Neuronal stem cell (in vitro differentiated cells): ENCODE measurements at regions not wholly inside any gene's neighbourhood (a gene's known extent, or its start where the extent isn't known, plus 50 kb on each side); places are given as distances from the start of the nearest gene placed in this dataset.
A peak's percentile ranks its signal among the peaks of the same experiment; 100 is the strongest.

ENCODE experiments used
- DNase-seq: peaks from one replicate; pipeline ENCODE4 v3.0.0-alpha.2; 2013; ENCODE audit warnings: low spot score
- H2AFZ ChIP-seq: one replicate; pipeline ENCODE4 v1.6.1; 2013; ENCODE audit warnings: mild to moderate bottlenecking, low read length, inconsistent platforms
- H2AK5ac ChIP-seq: 2 replicates; pipeline ENCODE4 v1.6.1; 2013; ENCODE audit warnings: low read depth, mild to moderate bottlenecking, inconsistent platforms, low read length, moderate library complexity, mixed read lengths
- H2BK120ac ChIP-seq: 2 replicates; pipeline ENCODE4 v1.6.1; 2013; ENCODE audit warnings: low read depth, mild to moderate bottlenecking, inconsistent platforms, low read length, moderate library complexity, mixed read lengths
- H2BK12ac ChIP-seq: one replicate; pipeline ENCODE4 v1.6.1; 2013; ENCODE audit warnings: low read length, inconsistent platforms
- H2BK15ac ChIP-seq: 2 replicates; pipeline ENCODE4 v1.6.1; 2013; ENCODE audit warnings: mild to moderate bottlenecking, low read length, inconsistent platforms, mixed read lengths
- H2BK5ac ChIP-seq: one replicate; pipeline ENCODE4 v1.6.1; 2013; ENCODE audit warnings: inconsistent platforms, mild to moderate bottlenecking, low read length, moderate library complexity
- H3K14ac ChIP-seq: one replicate; pipeline ENCODE4 v1.6.1; 2013; ENCODE audit warnings: low read length, inconsistent platforms
- H3K18ac ChIP-seq: 2 replicates; pipeline ENCODE4 v1.6.1; 2013; ENCODE audit warnings: low read length, inconsistent platforms
- H3K23ac ChIP-seq: 2 replicates; pipeline ENCODE4 v1.6.1; 2013; ENCODE audit warnings: low read depth, mild to moderate bottlenecking, mixed read lengths, low read length, inconsistent platforms; ENCODE audit not compliant: poor library complexity
- H3K27ac ChIP-seq: replicated peaks from 3 replicates; pipeline ENCODE4 v1.5.1; 2013; ENCODE audit warnings: low read length, inconsistent platforms
- H3K27me3 ChIP-seq, 3 experiments: 2 replicates each; pipeline ENCODE4 v1.6.1; 2013; ENCODE audit warnings: low read length in 3 of 3, mild to moderate bottlenecking in 2 of 3, inconsistent platforms in 1 of 3, low read depth in 1 of 3, mixed read lengths in 1 of 3, moderate library complexity in 1 of 3; ENCODE audit not compliant: control insufficient read depth in 3 of 3, insufficient read depth in 3 of 3
- H3K36me3 ChIP-seq, 2 donors: replicated peaks in 1 of 2; 2 replicates each; pipeline ENCODE4 v1.6.1; 2013; ENCODE audit warnings: low read length in 2 of 2; ENCODE audit not compliant: control insufficient read depth in 2 of 2, insufficient read depth in 2 of 2
- H3K4ac ChIP-seq: 2 replicates; pipeline ENCODE4 v1.6.1; 2013; ENCODE audit warnings: inconsistent platforms, mild to moderate bottlenecking, low read length, moderate library complexity
- H3K4me1 ChIP-seq, 2 donors: 1 replicate in 1 of 2; 2 replicates in 1 of 2; pipeline ENCODE4 v1.6.1; 2013; ENCODE audit warnings: low read length in 2 of 2, low read depth in 1 of 2; ENCODE audit not compliant: control insufficient read depth in 2 of 2, insufficient read depth in 1 of 2
- H3K4me2 ChIP-seq: one replicate; pipeline ENCODE4 v1.6.1; 2013; ENCODE audit warnings: mild to moderate bottlenecking, low read length, inconsistent platforms; ENCODE audit not compliant: insufficient read depth, poor library complexity, severe bottlenecking
- H3K4me3 ChIP-seq, 2 donors: 2 replicates each; pipeline ENCODE4 v1.5.1; 2013; ENCODE audit warnings: low read length in 2 of 2, mild to moderate bottlenecking in 2 of 2, inconsistent platforms in 1 of 2, moderate library complexity in 1 of 2
- H3K79me1 ChIP-seq: one replicate; pipeline ENCODE4 v1.6.1; 2013; ENCODE audit warnings: low read depth, mild to moderate bottlenecking, inconsistent platforms, low read length, moderate library complexity
- H3K9ac ChIP-seq: one replicate; pipeline ENCODE4 v1.6.1; 2013; ENCODE audit warnings: mild to moderate bottlenecking, low read depth, low read length, inconsistent platforms; ENCODE audit not compliant: poor library complexity
- H3K9me3 ChIP-seq, 2 donors: replicated peaks in 1 of 2; 2 replicates each; pipeline versions ENCODE3 to v1.6.1; 2013; ENCODE audit warnings: low read length in 2 of 2, mild to moderate bottlenecking in 2 of 2, inconsistent platforms in 1 of 2, low read depth in 1 of 2, mixed read lengths in 1 of 2, moderate library complexity in 1 of 2; ENCODE audit not compliant: control insufficient read depth in 2 of 2, insufficient read depth in 1 of 2
- H4K8ac ChIP-seq: one replicate; pipeline ENCODE4 v1.6.1; 2013; ENCODE audit warnings: low read depth, mild to moderate bottlenecking, inconsistent platforms, low read length, moderate library complexity
- H4K91ac ChIP-seq: one replicate; pipeline ENCODE4 v1.6.1; 2013; ENCODE audit warnings: low read length, low read depth, mild to moderate bottlenecking, inconsistent platforms; ENCODE audit not compliant: poor library complexity
- WGBS, 2 donors: extraction: QIAGEN DNeasy Blood & Tissue Kit; methylation state at CpG; one replicate each; pipeline ENCODE4 v1.1.7; 2013; ENCODE audit warnings: missing lambda C conversion rate in 2 of 2, mixed read lengths in 1 of 2; ENCODE audit not compliant: insufficient read length in 2 of 2, insufficient replicate concordance in 1 of 2; ENCODE audit errors: extremely low coverage in 2 of 2; 5-methylcytosine and 5-hydroxymethylcytosine counted together

DNA sequence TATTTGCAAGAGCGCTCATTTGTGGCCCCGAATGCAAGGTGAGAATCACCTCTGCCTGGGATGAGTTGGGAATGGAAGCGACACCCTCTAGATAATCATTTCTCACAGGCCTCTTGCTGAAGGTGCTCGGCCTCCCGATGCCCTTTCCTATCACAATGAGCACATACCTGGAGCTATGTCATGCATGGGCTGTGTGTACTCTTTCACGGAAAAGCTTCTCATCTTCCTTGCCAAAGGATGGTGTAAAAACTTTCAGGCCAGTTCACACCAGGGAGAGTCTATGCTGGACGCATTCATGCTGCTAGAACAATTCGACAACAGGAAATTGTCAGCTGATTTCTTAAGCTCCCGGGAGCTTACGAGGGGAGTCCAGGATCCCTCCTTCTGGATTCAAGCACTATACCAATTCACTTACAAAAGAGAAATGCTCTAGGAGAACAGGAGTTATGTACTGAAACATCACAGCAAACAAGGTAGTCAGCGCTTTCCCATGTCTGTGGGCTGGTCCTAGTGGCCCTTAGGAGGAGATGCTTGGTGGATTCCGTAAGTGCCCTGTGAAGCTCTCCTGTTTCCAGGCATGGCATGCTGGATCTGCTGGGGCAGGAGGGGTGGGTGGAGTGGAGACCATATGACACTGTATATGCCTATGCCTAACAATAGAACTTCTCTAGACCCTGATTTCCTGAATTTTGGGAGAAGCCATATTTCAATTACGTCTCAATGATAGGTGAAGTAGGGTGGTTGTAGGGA, 53.1 kb upstream of the B3GAT1 start:
- WGBS, 2 donors = no CpG with 5 or more reads among the region's 13 CpGs
- no peak overlapping the region for H2AFZ ChIP-seq
- H4K91ac ChIP-seq = no peak overlapping the region

DNA sequence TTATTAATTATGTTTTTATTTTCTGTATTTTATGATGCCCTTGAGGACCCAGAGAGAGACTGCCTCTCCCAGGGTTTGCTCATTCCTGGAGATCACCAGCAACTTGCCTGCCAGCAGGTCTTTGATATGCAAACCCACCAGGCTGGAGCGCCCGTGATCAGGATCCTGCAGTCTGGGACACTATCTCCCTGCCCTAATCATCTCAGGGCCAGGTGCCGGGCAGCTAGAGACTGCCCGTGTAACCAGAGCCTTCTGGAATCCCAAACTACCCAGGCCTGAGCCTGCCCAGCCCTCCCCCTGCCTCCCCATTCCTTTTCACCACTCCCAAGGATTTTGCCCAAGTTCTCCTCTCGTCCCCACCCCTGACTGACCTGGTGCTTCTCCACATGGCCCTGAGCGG, 52.2 kb upstream of the B3GAT1 start:
- Histone ChIP-seq H3K23ac (no peak overlapping the region), H3K4me1 (peaks cover 10 to 16% of the 10 kb centered on the region in 2 donors), H3K27ac (no peak overlapping the region), H3K36me3 (no peaks in the 10 kb centered on the region), H3K79me1 (no peaks in the 10 kb centered on the region), H2BK15ac (no peak overlapping the region), H3K9ac (no peak overlapping the region), H3K4me3 (no peak overlapping the region), H3K18ac (peak overlapping the region; percentile 32), H3K4me2 (no peak overlapping the region), H3K14ac (peak overlapping the region; percentile 43), H2AK5ac (no peak overlapping the region), H2AFZ (no peak overlapping the region), H4K8ac (no peak overlapping the region), H3K9me3 (peaks cover 0 to 2% of the 10 kb centered on the region in 2 donors), H2BK12ac (no peak overlapping the region), H3K4ac (no peak overlapping the region), H2BK120ac (no peak overlapping the region), H3K27me3 (no peaks in the 10 kb centered on the region), H2BK5ac (no peak overlapping the region), H4K91ac (no peak overlapping the region)
- no CpG with 5 or more reads among the region's 6 CpGs for WGBS, 2 donors
- no peak for DNase-seq

More for the DNA sequence above, 53.1 kb upstream of the B3GAT1 start:
- DNase-seq = no peak
- no peak overlapping the region for H2AK5ac ChIP-seq
- H3K4ac ChIP-seq = no peak overlapping the region
- H3K18ac ChIP-seq = no peak overlapping the region
- H3K27me3 ChIP-seq = no peaks in the 10 kb centered on the region
- no peaks in the 10 kb centered on the region for H3K36me3 ChIP-seq
- no peak overlapping the region for H2BK12ac ChIP-seq
- peaks cover 7% of the 10 kb centered on the region in 2 donors for H3K4me1 ChIP-seq
- H3K9me3 ChIP-seq = peaks cover 0 to 2% of the 10 kb centered on the region in 2 donors
- no peak overlapping the region for H3K4me3 ChIP-seq
- H3K27ac ChIP-seq = no peak overlapping the region
- H3K23ac ChIP-seq = no peak overlapping the region
- no peaks in the 10 kb centered on the region for H3K79me1 ChIP-seq
- no peak overlapping the region for H3K14ac ChIP-seq
- H3K4me2 ChIP-seq = no peak overlapping the region
- H3K9ac ChIP-seq = no peak overlapping the region
- no peak overlapping the region for H4K8ac ChIP-seq
- H2BK120ac ChIP-seq = no peak overlapping the region
- H2BK5ac ChIP-seq = no peak overlapping the region
- H2BK15ac ChIP-seq = no peak overlapping the region

- Histone ChIP-seq H3K4me1 (peaks cover 12 to 18% of the 10 kb centered on the region in 2 donors), H2BK12ac (no peak overlapping the region), H3K27ac (no peak overlapping the region), H3K9me3 (peaks cover 0 to 2% of the 10 kb centered on the region in 2 donors), H2BK15ac (no peak overlapping the region), H2AFZ (no peak overlapping the region), H3K79me1 (no peaks in the 10 kb centered on the region), H2AK5ac (no peak overlapping the region), H3K18ac (no peak overlapping the region), H3K36me3 (no peaks in the 10 kb centered on the region), H4K8ac (no peak overlapping the region), H4K91ac (no peak overlapping the region), H3K23ac (no peak overlapping the region), H3K14ac (no peak overlapping the region), H2BK120ac (no peak overlapping the region), H3K27me3 (no peaks in the 10 kb centered on the region), H3K9ac (no peak overlapping the region), H3K4me2 (no peak overlapping the region), H3K4ac (no peak overlapping the region), H3K4me3 (no peak overlapping the region), H2BK5ac (no peak overlapping the region)
- WGBS, 2 donors = no CpG with 5 or more reads among the region's 5 CpGs
- no peak for DNase-seq
Measured at GRCh38 chr11:134463716-134464115, 51.7 kb upstream of the B3GAT1 start.
